NCI-H2227 (cell line): ENCODE measurements at regions not wholly inside any gene's neighbourhood (a gene's known extent, or its start where the extent isn't known, plus 50 kb on each side); places are given as distances from the start of the nearest gene placed in this dataset.

Experiments
- DNase-seq: peaks from one replicate; lab custom pipeline; 2025; ENCODE audit not compliant: unreplicated experiment; lab: John Stamatoyannopoulos, UW

DNA sequence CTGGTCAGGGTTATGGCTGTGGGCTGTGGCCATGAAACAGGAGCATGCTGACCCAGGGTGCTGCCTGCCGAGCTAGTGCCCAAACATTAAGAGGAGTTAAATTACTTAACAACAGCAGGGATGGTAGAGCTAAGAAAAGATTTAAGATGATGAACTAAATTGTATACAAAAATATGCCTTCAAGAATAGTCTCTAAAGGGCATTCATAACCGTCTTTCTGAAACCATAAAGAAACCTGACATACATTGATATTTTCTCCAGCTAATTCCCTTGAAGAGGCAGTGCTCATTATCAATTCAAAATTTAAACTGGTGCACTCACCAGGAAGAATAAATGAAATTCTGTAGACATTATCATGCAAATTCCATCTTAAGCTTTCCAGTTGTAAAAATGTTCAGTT is 265.8 kb upstream of the TAC1 start:
- DNase-seq = no peak

DNA sequence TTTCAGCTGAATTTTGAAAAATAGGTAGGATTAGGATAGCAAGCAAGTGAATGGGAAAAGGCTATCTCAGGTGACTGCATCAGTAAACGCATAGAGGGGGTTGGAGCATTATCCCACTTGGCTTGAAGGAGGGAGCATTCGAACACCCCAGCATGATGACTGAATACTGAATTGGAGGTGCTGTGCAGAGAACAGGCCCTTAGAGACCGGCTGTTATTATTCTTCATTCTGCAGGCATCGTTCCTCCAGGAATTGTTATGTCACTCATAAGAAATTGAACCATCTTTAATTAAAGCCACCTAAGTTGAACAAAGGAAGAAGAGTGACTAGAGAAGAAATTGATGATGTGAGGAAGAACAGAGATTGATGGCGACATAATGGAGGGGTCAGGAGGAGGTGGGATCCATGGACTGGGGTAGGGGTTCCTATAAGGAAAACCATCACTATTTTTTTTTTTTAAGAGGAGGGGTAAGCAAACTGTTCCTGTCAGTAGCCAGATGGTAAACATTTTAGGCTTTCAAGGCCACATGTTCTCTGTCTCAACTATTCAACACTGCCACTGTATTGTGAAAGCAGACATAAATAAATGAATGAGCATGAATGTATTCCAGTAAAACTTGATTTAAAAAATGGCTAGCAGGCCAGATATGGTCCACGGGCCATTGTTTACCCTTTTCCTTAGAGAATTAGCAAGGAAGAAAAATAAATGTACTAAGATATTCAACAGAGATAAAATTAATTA is 264.7 kb upstream of the TAC1 start:
- DNase-seq = no peak

DNA sequence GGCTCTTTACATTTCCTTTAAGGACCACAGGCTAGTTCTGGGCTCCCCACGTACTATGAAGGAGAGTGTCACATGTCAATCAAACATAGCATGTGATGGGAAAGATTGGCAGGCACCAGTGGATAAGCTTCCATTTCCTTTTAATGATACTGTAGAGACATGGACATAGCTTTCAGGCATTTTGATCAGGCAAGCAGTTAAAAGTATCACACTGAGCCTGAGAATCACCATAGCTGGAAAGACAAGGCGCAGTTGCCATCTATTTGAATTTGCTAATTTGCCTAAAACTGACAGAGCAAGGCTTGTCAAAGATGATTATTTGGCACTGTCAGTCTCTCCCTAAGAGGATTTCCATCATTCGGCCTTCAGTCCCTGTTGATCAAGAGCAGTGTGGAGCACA is 263.4 kb upstream of the TAC1 start:
- no peak for DNase-seq

DNA sequence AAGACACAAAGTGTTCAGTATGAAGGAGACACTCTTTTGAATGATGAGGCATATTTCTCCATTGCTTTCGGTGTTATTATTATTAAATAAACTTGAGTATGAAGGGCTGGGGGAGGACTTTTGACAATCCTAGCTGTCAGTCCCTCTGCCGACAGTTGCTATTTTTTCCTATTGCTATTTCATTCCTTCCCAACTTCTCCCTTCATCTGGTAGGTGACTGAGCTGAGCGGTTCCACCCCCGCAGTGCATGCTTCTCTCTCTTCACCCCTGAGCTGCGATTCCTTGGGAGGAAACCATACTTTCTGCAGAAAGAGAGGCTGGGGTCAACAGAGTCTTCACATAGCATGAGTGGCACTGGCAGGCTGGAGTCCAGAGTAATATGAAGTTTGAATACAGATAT is 261.2 kb upstream of the TAC1 start:
- no peak for DNase-seq

DNA sequence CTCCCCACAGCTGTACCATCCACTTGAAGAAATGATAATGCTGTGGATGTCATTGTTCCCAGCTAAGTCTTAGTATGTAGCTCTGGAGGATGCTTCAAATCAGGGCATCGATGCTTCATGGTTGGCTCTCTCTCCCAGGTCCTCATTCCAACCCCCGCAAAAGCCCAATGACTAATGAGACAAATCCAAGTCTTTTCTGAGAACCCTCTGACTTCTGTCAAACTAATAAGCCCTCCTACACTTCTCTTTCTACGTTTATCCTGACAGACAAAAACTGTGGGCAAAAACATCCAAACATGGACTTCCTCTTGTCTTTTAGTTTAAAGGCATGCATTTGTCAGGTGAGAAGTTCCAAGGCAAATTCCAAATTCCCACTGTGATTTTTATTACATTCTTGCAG is 260.4 kb upstream of the TAC1 start:
- no peak for DNase-seq

DNA sequence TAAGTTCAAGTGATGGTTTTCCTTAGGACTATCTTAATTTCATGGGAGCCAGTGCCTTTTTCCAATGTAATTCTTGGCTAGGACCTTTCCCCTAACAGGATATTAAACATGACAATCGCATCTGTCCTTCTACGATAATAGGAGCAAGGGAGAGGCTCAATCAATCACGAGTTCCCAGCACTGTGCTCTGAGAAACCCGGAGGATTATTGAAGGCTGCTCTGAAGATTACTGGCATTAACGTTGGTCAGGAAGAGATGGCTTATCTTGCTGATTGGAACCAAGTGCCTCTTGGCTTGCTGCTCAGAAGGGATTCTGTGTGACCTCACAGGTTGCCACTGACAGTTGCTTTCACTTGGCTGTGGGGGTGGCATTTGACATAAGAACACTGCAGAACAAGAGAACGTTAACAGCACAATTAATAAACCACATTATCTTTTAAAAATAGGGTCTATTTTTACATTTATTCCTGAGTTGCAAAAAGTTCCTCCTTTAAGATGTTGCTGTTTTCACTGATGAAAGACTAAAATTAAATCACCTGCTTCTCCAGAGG is 252.1 kb upstream of the TAC1 start:
- DNase-seq = peak; percentile 40

DNA sequence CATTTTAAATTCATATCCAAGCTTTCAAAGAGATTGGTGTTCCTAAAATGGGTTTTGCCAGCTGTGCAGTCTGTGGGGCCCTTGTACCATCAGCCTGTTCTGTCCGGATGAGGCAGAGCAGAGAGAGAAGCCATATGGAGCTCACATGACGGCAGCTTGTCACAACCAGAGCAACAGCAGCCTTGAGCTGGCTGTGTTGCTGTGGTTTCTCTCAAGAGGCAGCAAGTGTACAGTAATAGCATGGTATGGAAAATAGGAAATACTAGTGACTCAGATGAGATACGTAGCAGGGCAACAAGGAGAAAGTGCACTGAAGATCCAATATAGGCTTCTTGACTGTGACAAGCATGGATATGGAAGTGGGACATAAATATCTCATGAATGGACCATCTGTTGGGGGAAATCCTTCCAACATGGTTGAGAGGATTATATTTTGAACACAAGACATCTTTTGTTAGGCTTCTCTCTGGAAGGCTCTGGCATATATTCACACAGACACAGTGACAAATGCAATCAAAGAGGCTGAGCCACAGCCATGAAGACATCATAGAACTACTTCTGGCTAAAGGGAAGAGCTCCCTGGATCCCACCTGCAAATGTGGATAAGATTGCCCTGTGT is 251.0 kb upstream of the TAC1 start:
- no peak for DNase-seq

DNA sequence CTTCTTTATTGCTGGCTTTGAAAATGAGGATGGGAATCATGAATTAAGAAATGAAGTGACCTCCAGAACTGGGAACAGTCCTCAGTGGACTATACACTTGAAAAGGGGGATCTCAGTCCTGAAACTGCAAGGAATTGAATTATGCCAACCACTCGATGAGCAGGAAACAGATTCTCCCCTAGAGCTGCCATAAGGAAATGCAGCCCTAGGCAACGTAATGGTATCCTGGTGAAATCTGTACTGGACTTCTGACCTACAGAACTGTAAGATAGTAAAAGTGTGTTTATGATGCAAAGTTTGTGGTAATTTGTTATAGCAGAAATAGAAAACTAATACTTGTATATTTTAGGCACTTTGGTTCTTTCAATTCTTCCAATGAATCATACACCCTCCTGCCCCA is 236.4 kb upstream of the TAC1 start:
- DNase-seq = no peak

DNA sequence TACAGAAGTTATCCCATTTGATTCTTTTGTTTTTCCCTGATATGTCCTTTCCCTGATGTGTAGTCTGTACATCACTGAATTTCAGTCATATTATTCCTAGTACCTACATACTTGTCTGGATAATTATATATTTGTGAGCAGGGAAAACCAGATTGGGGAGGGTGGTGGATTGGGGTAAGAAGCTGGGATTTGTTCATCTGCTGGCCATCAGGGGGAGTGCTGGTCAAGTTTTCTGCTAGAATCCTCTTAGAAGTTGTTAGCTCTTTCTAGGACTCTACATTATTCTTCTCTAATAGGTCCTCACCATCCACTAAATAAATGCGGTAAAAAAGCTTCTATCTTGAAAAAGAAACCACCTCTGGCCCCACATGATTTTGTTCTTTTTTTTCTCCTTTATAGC is 232.7 kb upstream of the TAC1 start:
- DNase-seq = peak; percentile 32

DNA sequence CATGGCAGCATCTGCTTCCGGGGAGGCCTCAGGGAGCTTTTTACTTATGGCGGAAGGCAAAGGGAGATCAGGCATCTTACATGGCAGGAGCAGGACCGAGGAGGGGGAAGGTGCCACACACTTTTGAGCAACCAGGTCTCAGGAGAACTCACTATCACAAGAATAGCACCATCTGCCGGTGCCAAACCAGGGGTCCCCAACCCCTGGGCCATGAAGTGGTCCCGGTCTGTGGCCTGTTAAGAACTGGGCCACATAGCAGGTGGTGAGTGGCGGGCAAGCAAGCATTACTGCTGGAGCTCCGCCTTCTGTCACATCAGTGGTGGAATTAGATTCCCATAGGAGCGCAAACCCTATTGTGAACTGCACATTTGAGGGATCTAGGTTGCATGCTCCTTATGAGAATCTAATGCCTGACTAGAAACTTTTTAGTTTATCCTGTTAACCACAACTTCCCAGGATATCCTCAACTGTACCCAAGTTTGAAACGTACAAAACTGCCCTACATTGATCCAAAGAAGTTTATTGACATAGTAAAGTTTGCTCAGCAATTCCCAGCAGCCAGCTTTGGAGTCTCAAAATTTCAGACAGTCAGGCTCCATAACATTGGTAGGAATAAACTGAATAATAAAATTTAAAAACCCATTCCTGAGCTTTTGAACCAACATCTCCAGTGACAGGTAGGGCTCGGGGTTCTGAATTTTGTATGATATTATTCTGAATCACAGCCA is 228.4 kb upstream of the TAC1 start:
- DNase-seq = no peak

DNA sequence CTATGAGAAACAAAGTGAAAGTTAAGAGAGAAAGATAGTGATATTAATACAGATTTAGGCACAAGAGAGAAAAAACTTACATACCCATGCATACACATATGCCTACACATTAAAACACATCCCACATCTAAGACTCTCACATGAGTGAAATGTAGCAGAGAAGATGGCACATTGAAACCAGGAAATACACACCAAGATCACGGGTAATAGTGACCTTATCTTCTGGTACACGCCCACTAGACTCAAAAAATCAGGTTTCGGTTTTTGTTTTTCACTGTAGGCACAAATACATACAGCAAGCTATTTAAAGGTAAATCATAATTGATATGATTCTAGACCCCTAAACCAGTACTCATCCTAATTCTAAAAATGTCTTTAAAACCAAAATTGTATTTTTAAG is 225.2 kb upstream of the TAC1 start:
- no peak for DNase-seq

DNA sequence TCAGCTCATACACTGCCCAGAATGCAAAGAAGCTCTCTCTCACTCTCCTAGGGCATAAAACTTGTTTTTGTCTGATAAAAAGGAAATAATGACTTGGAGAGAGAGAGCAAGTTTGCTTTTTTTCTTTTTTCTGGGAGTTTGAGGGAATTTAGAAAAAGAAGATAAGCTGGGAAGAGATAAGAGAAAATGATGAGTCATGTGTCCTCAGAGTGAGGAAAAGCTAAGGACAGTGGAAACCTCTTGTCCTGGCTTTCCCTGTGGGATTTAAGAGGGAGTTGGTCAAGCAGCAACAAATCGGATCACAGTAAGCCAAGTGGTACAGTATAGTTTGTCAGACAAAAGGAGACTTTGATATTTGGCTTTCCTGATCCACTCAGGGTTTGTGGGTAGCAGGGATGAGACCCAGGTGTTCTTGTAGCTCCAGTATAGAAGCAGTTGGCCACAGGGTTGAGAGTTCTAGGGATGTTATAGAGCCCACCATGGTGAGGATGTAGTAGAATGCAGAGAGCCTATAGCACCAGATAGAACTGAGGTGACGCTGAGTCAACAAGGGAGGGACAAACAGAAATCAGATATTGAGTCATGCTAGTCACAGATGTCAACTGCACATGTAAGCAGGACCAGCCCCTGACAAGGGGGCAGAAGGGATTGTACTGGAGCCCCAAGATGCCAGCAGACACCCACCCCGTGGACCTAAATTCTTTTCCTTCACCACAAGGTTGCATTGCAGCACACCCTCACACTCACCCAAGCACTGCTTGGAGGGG is 219.3 kb upstream of the TAC1 start:
- DNase-seq = no peak

DNA sequence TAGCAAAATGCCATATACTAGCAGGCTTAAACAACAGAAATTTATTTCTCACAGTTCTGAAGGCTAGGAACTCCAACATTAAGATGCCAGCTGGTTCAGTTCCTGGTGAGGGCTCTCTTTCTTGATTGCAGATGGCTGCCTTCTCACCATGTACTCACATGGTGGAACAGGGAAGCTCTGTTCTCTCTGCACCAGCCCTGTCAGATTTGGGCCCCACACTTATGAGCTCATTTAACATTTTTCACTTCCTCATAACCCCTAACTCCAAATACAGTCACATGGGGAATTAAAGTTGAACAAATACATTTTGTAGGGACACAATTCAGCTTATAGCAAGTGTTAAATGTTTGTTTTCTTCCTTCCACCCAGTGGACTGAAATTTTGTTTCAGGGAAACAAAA is 218.6 kb upstream of the TAC1 start:
- DNase-seq = no peak

DNA sequence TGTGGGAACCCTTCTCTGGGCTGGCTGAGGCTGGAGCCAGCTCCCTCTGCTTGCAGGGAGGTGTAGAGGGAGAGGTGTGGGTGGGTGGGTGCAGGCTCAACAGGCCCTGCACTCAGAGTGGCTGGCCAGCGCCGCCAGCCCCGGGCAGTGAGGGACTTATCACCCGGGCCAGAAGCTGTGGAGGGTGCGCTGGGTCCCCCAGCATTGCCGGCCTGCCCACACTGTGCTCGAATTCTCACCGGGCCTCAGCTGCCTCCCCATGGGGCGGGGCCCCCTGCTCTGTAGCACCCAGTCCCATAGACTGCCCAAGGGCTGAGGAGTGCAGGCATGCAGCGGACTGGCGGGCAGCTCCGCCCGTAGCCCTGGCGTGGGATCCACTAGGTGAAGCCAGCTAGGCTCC is 190.7 kb upstream of the TAC1 start:
- no peak for DNase-seq

DNA sequence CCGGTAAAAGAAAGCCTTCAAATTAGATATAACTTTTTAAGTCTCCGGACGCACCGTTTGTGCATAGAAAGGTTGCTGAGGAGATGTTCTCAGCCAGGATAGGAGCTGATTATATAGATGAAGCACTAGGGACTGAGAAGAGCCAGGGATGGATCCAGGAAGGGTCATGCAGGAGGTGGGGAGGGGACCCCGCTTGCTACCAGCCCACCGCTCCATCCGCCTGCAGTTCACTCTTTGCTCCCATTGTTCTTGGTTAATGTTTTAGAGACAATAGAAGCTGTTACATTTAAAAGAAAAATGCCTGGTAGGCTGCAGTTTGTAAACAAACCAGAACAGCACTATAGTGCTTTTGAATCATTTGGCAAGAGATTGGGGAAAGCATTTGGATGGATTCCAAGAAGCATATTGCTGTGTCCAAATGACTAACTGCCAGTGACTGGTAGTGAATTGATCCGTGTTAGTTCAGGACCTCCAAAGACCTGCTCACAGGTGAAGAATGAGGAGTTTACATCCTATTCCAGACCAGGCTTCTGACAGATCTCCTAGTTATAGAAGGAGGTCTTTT is 175.9 kb upstream of the TAC1 start:
- DNase-seq = peak; percentile 68

DNA sequence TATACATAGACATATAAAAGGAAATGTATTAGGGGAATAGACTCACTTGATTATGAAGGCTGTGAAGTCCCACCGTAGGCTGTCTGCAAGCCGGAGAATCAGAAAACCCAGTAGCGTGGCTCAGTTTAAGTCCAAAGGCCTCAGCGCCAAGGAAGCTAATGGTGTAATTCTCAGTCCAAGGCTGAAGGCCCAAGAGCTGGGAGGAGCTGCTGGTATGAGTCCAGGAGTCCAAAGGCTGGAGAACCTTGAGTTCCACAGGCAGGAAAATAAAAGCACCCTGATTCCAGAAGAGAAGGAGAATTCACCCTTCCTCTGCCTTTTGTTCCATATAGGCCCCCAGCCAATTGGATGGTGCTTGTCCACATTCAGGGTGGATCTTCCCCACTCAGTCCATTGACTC is 166.2 kb upstream of the TAC1 start:
- DNase-seq = no peak

DNA sequence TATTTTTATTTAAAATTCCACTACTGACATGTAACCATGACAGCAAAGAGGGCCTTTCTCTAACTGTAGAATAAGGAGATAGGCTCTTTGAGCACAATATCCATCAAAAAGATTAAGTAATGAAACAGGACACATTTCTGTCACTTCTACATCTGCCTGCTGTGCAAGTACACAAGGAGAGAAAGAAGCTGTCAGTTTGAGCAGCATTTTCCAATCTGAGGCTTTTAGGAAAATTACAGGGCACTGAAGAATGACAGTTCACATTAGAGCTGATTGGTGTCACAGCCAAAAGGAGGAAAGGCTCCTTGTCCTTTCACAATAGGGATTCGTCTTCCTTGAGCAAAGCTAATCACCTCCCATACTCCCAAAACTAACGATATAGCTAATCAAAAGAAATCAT is 158.8 kb upstream of the TAC1 start:
- peak; percentile 34 for DNase-seq

DNA sequence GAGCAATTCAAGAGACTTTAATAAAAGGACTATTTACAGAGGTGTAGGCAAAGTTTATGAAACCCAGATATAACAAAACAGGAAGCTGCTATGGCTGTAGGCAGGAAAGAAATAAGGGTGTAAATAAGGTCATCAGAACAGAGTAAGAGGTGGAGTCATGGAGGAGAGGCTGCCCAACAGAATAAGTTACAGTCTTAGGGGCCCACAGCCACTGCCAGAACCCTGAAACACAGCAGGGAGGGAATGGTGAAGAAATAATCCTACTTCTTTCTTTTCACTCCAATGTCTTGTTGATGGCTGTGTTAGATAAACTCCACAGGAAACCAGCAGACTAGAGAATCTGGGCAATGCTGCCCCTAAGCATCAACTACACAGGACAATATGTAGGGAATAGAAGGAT is 155.8 kb upstream of the TAC1 start:
- DNase-seq = no peak

DNA sequence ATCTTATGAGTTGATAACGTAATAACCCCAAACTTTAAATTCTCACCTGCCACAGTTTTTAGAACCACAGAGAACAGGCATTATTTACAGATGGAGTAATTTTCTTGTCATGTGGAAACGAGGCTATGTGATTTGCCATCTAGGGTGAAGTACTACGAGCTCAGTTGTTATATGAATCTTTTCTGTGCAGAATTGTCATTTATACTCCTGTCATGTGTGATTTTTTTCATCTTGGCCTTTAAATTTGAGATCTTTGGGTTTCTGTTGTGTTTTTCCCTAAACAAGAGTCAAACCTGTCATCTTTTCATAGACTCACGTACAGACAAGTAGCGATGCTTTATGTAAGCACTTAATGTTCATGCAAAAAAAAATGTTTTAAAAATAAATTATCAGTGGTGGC is 153.7 kb upstream of the TAC1 start:
- no peak for DNase-seq

DNA sequence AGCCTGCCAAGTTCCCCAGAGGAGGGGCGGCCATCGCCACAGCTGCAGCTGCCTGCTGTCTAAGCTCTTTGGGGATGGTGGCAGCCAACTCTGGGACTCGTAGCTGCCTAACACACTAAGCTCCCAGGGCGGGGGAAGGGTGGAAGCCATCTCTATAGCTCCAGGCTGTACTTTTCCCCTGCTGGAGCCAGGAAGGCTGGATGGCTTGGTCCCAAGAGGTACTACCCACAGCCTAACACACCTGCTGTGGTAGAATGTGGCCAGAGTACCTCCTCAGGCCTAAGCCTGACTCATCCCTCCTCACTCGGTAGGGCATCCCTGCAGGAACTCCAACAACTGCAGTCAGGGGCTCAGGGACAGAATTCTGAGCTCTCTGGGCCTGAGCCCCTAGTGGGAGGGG is 151.7 kb upstream of the TAC1 start:
- DNase-seq = no peak

DNA sequence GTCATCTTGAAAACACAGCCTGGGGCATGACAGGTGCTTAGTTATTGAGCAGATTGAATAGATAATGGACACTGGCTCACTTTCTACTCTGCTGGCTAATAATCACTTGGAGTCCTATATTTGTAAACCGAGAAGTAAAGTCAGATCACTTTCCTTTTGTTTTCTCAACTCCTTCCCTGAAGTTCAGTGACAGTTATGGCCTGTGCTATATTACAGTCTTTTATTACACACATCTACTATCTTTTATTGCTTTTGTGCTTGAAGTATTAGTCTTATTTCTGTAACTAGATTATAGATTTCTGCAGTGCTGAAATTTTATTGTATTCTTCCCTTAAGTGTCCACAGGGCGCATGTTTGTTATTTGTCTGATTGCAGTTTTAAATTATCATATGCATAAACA is 136.4 kb upstream of the TAC1 start:
- no peak for DNase-seq
